Fibroblast of lung (primary cell): ENCODE measurements at regions not wholly inside any gene's neighbourhood (a gene's known extent, or its start where the extent isn't known, plus 50 kb on each side); places are given as distances from the start of the nearest gene placed in this dataset.

Experiments
- CTCF ChIP-seq, 2 donors: IDR thresholded peaks in 1 of 2; conservative IDR thresholded peaks in 1 of 2; 1 replicate in 1 of 2; 2 replicates in 1 of 2; pipeline ENCODE4 v1.5.1; 2011 to 2012; ENCODE audit warnings: low read length in 2 of 2, control low read depth in 1 of 2, inconsistent platforms in 1 of 2, low read depth in 1 of 2, mild to moderate bottlenecking in 1 of 2
- EZH2 ChIP-seq: IDR thresholded peaks from 2 replicates; pipeline ENCODE4 v1.5.1; 2012; ENCODE audit warnings: low read length, control low read depth, mild to moderate bottlenecking; ENCODE audit errors: missing control alignments

DNA sequence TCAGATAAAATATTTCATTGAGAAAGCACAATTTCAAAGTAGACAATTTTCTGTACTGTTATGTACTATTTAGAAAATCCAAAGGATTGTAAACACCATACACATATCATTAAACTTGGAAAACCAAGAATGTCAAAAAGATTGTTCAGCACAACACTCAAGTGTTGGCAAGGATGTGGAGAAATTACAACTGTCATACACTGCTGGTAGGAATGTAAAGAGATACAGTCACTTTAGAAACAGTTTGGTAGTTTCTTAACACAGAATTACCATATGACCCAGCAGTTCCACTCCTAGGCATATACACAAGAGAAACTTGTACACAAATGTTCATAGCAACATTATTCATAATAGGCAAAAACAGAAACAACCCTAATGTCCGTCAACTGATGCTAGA, 71.2 kb downstream of the OR2K2 start:
- no peak for TF ChIP-seq CTCF (conservative IDR thresholded peaks at IDR 0.05 in 1 of 2, IDR thresholded peaks at IDR 0.05 in 1 of 2; ENCODE audit: low read depth in 1 of 2, low read length in 2 of 2)
- no peak for TF ChIP-seq EZH2
